ENCODE measurements at regions not wholly inside any gene's neighbourhood (a gene's known extent, or its start where the extent isn't known, plus 50 kb on each side); places are given as distances from the start of the nearest gene placed in this dataset.

DNA sequence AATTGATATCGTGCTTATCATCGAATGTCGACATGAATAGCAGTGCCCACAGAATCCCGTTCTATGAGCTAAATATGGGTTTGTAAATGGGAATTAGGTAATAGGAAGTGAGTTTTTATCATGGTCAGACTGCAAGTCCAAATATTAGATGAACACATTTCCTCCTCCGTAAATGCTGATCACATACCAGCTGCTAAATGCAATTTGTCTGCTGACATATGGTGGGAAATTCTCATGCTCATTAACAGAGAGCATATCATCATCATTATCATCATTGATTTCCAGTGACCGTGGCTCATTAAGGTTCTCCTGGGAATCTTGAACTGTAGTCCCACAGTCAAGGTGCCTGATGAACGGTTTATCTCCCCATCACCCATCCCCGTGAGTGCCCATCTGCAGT, 998.8 kb upstream of the TMEM132C start:
- TF ChIP-seq CTCF (IDR thresholded peaks at IDR 0.05), result no peak
- TF ChIP-seq POLR2A (IDR thresholded peaks at IDR 0.05), result no peak
